ENCODE measurements at regions not wholly inside any gene's neighbourhood (a gene's known extent, or its start where the extent isn't known, plus 50 kb on each side); places are given as distances from the start of the nearest gene placed in this dataset.

GRCh38 chr20:53749499-53749898, 155.9 kb upstream of the ZNF217 start:
- 3 to 10% methylated on average over 1 of the region's 1 CpG for WGBS, 2 experiments (ENCODE audit: low coverage in 1 of 2, low lambda C conversion rate in 2 of 2, missing lambda C conversion rate in 2 of 2)
- Histone ChIP-seq H3K9me3 (ENCODE audit: low read depth) (no peaks in the 10 kb centered on the region), H4K20me1 (ENCODE audit: insufficient read depth) (no peaks in the 10 kb centered on the region), H3K4me1 (ENCODE audit: insufficient read depth) (peaks cover 32% of the 10 kb centered on the region), H3K4me3 (no peak overlapping the region), H3F3A (ENCODE audit: insufficient read depth) (peaks cover 12% of the 10 kb centered on the region), H3K36me3 (ENCODE audit: low read depth) (no peaks in the 10 kb centered on the region), H3K9ac (no peak overlapping the region), H3K27ac (peak overlapping the region; percentile 25; the same call in 1 of the 2 replicates), H2AFZ (peak overlapping the region; percentile 48), H3K4me2 (ENCODE audit: unreplicated experiment) (peak overlapping the region; percentile 38), H3K79me2 (ENCODE audit: insufficient read depth) (no peaks in the 10 kb centered on the region), H3K9me2 (ENCODE audit: insufficient read depth) (no peaks in the 10 kb centered on the region), H3K27me3 (replicated peaks; ENCODE audit: insufficient read depth) (no peaks in the 10 kb centered on the region)
- no peak for DNase-seq
- no peak for TF ChIP-seq EZH2phosphoT487 (IDR thresholded peaks at IDR 0.05; ENCODE audit: insufficient read depth, low read depth)
- TF ChIP-seq EZH2 (IDR thresholded peaks at IDR 0.05; ENCODE audit: insufficient read depth, poor library complexity, severe bottlenecking): no peak
- in situ Hi-C loops (cut with MboI): no loop called here

DNA sequence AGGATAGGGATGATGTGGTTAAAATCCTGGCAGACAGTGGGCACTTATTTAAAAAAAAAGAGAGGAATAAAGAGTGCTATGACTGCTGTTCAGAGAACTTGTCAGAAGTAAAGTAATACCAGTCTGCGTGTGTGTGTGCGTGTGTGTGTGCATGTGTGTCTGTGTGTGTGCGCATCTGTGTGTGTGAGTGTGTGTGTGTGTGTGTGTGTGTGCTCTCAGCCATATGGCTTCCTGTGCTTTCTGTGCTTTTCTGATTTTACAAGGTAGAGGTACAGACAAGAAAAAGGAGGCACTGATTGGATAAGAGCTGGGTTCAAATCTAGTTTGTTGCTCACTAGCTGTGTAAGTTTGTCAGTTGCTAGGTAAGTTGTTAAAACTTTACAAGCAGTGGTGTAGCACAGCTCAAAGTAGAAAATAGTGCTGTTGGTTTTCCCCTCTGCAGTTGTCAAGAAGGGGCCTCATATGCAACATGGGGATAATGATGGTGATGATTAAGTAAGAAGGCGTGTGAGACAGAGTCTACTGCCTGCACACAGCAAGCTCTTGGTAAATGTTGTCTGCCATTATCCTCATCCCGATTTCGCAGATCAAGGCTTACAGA, 155.3 kb upstream of the ZNF217 start:
- DNase-seq: peak; percentile 62
- no peak for TF ChIP-seq EZH2 (IDR thresholded peaks at IDR 0.05; ENCODE audit: insufficient read depth, poor library complexity, severe bottlenecking)
- no peak for TF ChIP-seq EZH2phosphoT487 (IDR thresholded peaks at IDR 0.05; ENCODE audit: insufficient read depth, low read depth)
- H3K4me1 ChIP-seq (ENCODE audit: insufficient read depth): peaks cover 32% of the 10 kb centered on the region
- H3F3A ChIP-seq (ENCODE audit: insufficient read depth): peaks cover 12% of the 10 kb centered on the region
- H3K9me2 ChIP-seq (ENCODE audit: insufficient read depth): no peaks in the 10 kb centered on the region
- H3K4me2 ChIP-seq (ENCODE audit: unreplicated experiment): peak overlapping the region; percentile 38
- H3K27ac ChIP-seq: peak overlapping the region; percentile 25; the same call in 1 of the 2 replicates
- no peak overlapping the region for H3K4me3 ChIP-seq
- no peaks in the 10 kb centered on the region for H4K20me1 ChIP-seq (ENCODE audit: insufficient read depth)
- no peaks in the 10 kb centered on the region for H3K9me3 ChIP-seq (ENCODE audit: low read depth)
- H3K79me2 ChIP-seq (ENCODE audit: insufficient read depth): no peaks in the 10 kb centered on the region
- no peak overlapping the region for H3K9ac ChIP-seq
- WGBS, 2 experiments (ENCODE audit: low coverage in 1 of 2, low lambda C conversion rate in 2 of 2, missing lambda C conversion rate in 2 of 2): 67 to 70% methylated on average over 6 of the region's 6 CpGs
- H2AFZ ChIP-seq: peak overlapping the region; percentile 48
- no peaks in the 10 kb centered on the region for H3K36me3 ChIP-seq (ENCODE audit: low read depth)
- no peaks in the 10 kb centered on the region for H3K27me3 ChIP-seq (replicated peaks; ENCODE audit: insufficient read depth)
- in situ Hi-C loops (cut with MboI): no loop called here

DNA sequence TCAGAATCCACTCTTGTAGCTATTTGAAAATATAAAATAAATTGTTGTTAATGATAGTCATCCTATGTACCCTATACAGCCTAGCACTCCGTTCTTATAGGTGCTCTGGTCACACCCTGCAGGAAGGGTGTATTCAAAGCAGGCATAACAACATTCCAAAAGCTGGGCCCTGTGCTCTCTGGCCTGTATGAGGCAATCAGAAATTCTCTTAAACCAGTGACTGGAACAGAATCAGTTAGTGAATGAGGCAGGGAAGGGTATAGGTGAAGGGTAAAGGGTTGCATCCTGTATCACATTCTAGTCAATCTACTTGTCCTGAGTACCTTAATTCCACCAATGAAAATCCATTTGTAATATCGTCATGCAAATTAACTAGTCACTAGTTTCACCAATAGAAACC, 154.5 kb upstream of the ZNF217 start:
- no peak overlapping the region for H3K4me3 ChIP-seq
- 92 to 97% methylated on average over 2 of the region's 2 CpGs for WGBS, 2 experiments (ENCODE audit: low coverage in 1 of 2, low lambda C conversion rate in 2 of 2, missing lambda C conversion rate in 2 of 2)
- in situ Hi-C loops (cut with MboI): no loop called here
- no peaks in the 10 kb centered on the region for H3K36me3 ChIP-seq (ENCODE audit: low read depth)
- no peak overlapping the region for H3K27ac ChIP-seq
- no peak for DNase-seq
- H3K27me3 ChIP-seq (replicated peaks; ENCODE audit: insufficient read depth): no peaks in the 10 kb centered on the region
- no peak overlapping the region for H3K4me2 ChIP-seq (ENCODE audit: unreplicated experiment)
- H3K9me2 ChIP-seq (ENCODE audit: insufficient read depth): no peaks in the 10 kb centered on the region
- no peak for TF ChIP-seq EZH2phosphoT487 (IDR thresholded peaks at IDR 0.05; ENCODE audit: insufficient read depth, low read depth)
- TF ChIP-seq EZH2 (IDR thresholded peaks at IDR 0.05; ENCODE audit: insufficient read depth, poor library complexity, severe bottlenecking): no peak
- no peaks in the 10 kb centered on the region for H4K20me1 ChIP-seq (ENCODE audit: insufficient read depth)
- no peaks in the 10 kb centered on the region for H3K79me2 ChIP-seq (ENCODE audit: insufficient read depth)
- no peak overlapping the region for H2AFZ ChIP-seq
- no peaks in the 10 kb centered on the region for H3K9me3 ChIP-seq (ENCODE audit: low read depth)
- peaks cover 12% of the 10 kb centered on the region for H3F3A ChIP-seq (ENCODE audit: insufficient read depth)
- no peak overlapping the region for H3K9ac ChIP-seq
- peaks cover 32% of the 10 kb centered on the region for H3K4me1 ChIP-seq (ENCODE audit: insufficient read depth)

- WGBS, 2 experiments (ENCODE audit: low coverage in 1 of 2, low lambda C conversion rate in 2 of 2, missing lambda C conversion rate in 2 of 2): 81 to 83% methylated on average over 11 to 12 of the region's 12 CpGs
- in situ Hi-C loops (cut with MboI): no loop called here
- H3K4me2 ChIP-seq (ENCODE audit: unreplicated experiment): no peak overlapping the region
Observed at GRCh38 chr20:53743607-53744260, 150.1 kb upstream of the ZNF217 start.

More at GRCh38 chr20:53743607-53744260, 150.1 kb upstream of the ZNF217 start:
- TF ChIP-seq EZH2phosphoT487 (IDR thresholded peaks at IDR 0.05; ENCODE audit: insufficient read depth, low read depth) (no peak), EZH2 (IDR thresholded peaks at IDR 0.05; ENCODE audit: insufficient read depth, poor library complexity, severe bottlenecking) (no peak)
- H3K9me2 ChIP-seq (ENCODE audit: insufficient read depth): no peaks in the 10 kb centered on the region
- no peaks in the 10 kb centered on the region for H3K27me3 ChIP-seq (replicated peaks; ENCODE audit: insufficient read depth)
- no peak for DNase-seq
- H3K79me2 ChIP-seq (ENCODE audit: insufficient read depth): no peaks in the 10 kb centered on the region
- no peaks in the 10 kb centered on the region for H3K36me3 ChIP-seq (ENCODE audit: low read depth)
- H3K9ac ChIP-seq: no peak overlapping the region
- no peak overlapping the region for H2AFZ ChIP-seq
- H3F3A ChIP-seq (ENCODE audit: insufficient read depth): peaks cover 28% of the 10 kb centered on the region
- H3K4me3 ChIP-seq: no peak overlapping the region
- H3K4me1 ChIP-seq (ENCODE audit: insufficient read depth): peaks cover 31% of the 10 kb centered on the region
- H4K20me1 ChIP-seq (ENCODE audit: insufficient read depth): no peaks in the 10 kb centered on the region
- H3K27ac ChIP-seq: no peak overlapping the region
- no peaks in the 10 kb centered on the region for H3K9me3 ChIP-seq (ENCODE audit: low read depth)
